CD4-positive, alpha-beta T cell treated with Interferon alpha-2 for 1 hour (primary cell): ENCODE measurements at regions not wholly inside any gene's neighbourhood (a gene's known extent, or its start where the extent isn't known, plus 50 kb on each side); places are given as distances from the start of the nearest gene placed in this dataset.
"Not testable (repeated sequence)": the region's sequence is repeated elsewhere in the genome, so short reads cannot be mapped to it uniquely, and the experiment has no call there.

Source experiments
- DNase-seq, 2 donors: peaks; one replicate each; pipeline ENCODE4 v3.0.0-alpha.2; 2020 to 2022

DNA sequence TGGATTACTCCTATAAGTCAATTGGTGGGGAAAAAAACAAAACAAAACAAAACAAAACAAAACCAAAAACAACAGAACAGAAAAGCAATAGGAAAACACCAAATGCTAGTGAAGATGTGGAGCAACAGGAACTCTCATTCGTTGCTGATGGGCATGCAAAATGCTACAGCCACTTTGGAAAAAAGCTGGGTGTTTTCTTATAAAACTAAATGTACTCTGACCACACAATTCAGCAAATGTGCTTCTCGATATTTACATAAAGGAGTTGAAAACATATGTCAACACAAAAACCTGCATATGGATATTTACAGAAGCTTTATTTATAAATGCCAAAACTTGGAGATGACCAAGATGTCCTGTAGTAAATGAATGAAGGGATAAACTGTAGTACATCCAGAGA is 703.6 kb upstream of the FAM241A start:
- no peak for DNase-seq

DNA sequence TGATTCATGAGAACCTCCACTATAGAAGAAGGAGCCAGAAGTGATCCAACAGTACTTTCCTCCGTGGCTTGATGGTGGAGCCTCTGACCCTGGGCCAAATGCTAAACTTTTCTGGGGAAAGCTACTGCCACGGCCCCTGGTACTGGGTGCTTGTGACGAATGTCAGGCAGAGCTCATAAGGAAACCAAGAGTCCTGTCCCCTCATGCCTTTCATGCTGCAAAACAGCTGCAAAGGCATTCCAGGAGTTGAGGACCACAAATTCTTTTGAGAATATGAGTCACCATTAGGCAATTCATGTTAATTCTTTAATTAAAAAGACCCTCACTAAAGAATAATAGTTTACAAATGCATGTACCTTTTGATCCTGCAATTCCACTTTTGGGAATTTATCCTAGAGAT is 700.4 kb upstream of the FAM241A start:
- not testable (repeated sequence) for DNase-seq

DNA sequence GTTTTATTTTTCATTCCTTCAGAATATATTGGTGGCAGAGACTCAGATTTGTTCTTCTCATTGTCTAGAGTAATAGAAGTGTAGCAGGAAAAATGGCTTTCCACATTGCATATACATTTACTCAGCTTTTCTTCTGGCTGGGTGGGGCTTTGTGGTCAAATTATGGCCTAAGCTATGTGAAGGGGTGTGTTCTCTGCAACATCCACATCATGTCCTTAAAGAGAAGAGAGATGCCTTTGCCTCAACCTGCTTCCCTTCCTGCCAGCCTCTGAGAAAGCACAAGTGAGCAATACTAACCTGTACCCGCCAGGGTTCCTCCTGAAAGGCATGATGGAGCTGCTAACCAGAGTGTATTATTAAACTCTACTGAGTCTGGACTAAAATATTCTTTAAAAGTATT is 695.6 kb upstream of the FAM241A start:
- DNase-seq, result no peak

DNA sequence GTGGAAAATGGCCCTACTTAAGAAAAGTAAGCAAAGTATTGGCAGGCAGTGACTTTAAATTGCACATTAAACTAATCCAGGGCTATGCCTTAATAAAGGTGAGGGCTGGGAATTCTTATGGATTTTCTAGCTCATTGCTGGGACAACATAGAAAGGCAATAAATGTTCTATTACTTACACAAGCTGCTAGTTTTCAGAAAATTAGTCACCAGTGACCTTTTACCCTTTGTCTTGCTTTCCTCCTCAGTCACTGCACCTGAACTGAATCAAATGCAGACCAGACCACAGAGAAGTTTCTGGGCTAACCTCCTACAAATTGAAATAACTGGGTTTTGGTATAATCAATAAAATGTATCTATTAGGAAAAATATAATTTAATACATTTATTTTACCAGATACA is 694.4 kb upstream of the FAM241A start:
- DNase-seq, result no peak

DNA sequence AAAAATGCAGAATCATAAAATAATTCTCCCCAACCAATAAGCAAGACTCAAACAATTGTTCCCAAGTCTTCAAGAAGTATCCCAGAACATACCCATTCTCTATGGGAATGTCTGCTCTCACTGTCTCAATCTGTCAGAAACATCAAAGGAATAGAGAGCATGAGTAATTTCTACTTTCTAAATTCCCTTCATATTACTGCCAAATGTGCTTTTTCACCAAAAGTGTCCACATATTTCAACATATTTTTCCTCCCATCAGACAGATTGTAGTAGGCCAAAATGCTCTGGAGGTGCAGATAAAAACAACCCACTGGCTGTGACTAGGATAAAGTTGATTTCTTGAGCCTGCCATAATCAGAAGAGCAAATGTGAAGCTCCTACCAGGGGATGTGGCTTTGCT is 692.0 kb upstream of the FAM241A start:
- no peak for DNase-seq

DNA sequence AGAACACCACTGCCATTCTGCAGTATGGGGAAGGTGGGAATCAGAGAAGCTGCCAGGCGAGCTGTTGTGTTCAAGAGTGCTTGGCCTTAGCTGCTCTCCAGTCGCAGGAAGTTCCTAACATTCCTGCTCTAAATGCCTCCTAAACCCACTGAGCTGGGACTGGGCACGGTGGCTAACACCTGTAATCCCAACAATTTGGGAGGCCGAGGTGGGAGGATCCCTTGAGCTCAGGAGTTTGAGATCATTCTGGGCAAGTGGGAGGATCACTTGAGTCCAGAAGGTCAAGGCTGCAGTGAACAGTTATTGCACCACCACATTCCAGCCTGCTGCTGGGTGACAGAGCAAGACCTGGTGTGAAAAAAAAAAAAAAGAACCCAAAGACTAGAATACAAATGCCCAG is 690.3 kb upstream of the FAM241A start:
- no peak for DNase-seq

DNA sequence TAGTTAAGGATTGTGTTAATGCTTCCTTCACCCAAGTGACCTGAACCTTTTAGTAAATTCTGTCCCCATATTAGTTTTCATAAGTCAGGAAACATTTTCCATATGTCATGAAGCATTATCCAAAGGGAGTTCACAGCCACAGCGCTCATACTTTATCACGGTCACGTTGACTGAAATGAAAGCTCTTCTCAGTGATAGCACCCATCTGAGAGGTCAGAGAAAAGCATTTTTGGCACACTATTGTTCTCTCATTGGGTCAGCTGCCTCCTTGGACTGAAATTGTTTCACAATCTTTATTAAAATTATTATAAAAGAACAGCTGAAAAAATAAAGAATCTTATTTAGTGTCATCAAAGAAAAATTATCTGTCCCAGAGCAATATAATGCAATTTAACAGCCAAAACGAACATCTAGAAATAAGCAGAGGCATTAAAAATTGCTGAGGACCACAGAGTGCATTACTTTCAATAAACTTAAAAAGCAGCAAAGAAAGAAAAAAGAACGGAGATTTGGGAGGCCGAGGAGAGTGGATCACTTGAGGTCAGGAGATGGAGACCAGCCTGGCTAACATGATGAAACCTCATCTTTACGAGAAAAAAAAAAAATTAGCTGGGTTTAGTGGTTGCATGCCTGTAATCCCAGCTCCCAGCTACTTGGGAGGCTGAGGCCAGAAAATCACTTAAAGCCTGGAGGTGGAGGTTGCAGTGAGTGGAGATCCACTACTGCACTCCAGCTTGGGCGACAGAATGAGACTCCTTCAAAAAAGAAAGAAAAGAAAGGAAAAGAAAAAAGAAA is 680.8 kb upstream of the FAM241A start:
- DNase-seq, result no peak

DNA sequence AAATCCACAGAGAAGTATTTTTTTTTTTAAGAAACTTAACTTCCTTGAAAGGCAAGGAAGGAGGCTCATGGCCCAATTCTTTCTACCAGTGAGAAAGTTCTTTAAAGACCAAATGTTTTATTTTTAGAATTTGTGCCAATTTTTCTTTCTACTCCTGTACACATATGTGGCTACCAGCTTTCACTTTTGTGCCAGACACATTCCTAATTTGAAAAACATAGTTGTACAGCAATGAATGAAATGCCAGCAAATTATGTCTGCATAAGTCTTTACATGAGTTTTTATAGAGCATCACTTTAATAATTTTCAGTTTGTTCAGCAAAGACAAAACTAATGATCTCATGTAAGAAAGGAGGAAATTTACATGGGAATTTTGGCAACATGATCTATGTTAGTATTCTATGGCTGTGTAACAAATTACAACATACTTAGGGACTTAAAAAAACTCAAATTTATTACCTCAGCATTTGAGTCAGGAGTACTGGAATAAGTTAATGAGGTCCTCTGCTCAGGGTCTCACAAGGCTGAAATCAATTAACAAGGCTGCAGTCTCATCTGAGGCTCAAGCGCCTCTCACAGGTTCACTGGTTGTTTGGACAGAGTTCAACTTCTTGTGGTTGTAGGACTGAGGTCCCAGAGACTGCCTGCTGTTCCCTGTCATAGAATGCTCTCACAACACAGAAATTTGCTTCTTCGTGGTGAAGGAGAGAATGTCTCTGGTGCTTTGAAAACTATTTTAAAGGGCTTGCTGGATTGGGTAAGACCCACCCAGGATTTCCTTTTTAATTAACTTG is 678.2 kb upstream of the FAM241A start:
- no peak for DNase-seq

DNA sequence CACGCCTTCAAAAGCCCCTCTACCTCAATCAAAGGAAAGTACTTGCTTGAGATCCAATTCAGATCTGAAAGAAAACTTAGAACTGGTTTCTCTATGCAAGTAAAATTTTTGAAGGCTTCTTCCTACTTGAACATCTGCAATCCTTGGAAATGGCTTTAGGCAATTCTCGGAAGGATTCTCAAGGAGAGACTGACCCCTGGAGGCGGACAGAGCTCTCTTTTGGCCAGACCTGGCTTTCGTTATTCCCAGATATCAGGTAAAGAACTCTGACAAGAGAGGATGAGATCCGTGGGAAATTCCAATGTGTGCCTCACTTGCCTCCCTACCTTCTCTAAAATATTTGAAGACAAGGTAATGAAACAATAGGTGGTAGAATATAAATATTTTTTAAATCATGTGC is 670.3 kb upstream of the FAM241A start:
- no peak for DNase-seq

DNA sequence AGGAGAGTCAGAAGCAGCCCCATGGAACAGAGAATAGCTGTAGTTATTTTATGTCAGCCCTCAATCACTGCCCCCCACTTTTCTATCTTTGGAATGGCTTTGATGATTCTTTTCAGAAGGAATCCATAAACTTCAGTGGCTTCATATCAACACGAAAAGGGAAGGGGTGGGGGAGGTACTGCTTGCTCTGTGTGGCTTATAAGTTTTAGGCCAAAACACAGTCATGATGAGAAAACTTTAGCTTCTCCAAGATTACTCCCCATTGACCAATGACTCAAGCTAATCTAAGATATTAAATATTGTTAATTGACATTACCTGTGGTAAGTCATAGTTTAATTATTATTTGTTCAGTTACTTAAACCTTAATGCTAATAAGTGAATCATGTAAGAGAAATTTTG is 669.6 kb upstream of the FAM241A start:
- no peak for DNase-seq

DNA sequence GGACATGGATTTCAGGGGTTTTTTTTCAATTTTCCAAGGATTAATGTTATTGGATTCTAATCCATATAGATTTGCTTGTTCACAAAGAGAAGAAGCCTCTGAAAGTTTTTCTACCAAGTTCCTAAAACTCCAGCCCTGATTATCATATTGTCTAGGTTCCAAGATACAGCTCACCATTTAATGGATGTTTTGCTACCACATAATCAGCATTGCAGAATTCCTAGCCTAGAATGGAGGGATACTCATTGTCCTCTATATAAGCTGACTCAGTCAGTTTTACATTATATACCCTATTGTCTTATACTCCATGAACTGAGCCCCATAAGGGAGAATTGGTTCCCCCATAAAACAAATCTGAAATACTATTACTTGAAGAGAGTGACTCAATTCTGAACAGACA is 664.7 kb upstream of the FAM241A start:
- no peak for DNase-seq

DNA sequence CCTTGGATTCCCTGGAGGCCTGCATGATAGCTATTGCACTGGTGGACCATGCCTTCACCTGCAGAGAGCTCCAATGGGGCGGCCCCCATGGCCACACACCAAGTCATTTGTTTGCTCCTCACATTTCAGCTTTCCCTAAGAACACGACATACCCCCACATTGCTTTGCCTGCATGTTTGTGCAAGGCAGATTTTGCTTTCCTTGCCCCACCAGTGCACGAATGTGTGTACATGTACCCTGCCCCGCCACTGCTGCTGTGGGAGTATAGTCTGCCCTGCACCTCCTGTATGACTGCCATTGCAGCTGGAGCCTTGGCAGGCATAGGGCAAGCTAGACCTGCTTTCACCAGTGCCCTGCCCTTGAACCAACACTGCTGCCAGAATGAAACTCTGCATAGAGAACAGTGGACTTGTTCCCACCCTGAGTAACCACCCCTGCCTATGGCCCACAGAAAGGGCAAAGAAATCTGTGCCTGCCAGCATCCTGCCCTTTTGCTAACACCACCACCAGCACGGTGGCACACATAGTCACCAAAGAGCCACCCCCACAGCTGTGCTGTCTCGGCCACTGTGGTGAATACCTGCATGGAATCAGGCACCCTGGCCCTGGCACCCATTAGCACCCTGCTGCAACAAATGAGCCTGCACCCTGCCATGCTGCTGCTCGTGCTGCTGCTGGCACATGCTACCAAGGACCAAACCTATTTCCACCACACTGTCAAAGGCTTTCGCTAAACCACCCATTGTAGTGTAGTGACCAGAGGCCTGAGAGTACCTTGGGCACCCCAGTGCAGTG is 661.7 kb upstream of the FAM241A start:
- DNase-seq, result no peak

DNA sequence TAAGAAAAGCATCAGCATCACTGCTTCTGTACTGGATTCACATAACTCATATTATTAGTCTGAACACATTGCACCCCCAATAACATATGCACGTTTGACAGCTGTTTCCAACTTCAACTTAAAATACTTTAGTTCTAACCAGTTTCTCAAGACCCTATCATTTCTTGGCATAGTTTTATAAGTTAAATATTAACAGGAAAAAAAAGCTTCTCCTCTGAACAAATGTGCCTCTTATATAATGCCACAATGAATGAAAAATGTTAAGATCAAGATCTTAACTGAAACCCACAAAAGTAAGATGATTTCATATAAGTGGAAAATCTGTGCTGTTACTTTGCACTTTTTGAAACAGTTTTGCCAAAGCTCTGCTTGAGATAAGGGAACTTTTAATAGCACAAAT is 652.8 kb upstream of the FAM241A start:
- no peak for DNase-seq

DNA sequence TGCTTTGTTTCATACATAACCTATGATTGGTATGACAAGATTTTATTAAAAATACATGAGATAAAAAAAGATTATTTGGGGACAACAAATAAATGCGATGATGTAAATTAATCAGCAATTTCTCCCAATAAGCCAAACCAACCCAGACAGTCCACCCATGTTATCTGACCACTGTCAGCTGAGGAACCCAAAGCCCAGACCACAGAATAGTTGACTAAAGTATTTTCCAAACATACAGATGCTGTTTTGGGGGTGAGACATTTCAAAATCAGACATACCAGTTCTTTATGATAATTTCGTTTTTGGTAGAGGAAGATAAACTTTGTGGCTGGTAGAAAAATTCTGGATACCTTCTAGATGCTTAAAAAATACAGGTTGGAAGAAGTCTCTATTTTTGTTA is 650.8 kb upstream of the FAM241A start:
- no peak for DNase-seq

DNA sequence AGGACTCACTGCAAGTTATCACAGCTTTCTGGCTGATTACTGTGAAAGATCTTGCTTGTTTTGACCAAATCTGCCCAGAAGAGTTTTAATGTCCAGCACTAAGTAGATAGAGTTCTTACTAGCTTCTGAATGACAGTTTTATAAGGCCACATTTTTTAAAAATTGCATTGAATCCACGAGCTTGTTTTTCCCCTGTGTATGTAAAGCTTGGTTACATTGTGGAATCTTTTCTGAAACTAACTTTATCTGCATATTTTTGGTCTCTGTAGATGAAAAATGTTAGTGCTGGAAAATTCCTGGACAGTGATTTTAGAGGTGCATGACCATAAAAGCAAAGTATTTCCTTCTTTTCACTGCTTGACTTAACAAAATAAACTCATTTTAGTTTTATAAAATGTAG is 650.3 kb upstream of the FAM241A start:
- DNase-seq, result no peak

DNA sequence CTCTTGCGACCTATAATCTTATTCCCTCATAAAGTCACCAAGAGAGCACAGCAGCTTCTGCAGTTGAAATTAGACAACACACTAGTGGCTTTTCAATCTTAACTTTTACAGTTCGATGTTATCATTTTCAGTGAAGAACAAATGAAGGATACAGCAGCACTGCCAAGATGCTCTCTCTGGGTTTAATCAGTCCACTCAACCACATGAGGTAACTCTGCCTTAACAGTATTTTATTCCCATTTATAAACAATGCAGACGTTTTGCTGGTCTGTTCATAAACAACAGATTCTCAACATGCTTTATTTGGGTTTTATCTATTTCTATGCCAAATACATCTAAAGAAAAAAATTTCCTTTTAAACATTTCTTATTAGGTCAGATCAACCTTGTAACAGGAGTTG is 646.0 kb upstream of the FAM241A start:
- DNase-seq, result no peak

DNA sequence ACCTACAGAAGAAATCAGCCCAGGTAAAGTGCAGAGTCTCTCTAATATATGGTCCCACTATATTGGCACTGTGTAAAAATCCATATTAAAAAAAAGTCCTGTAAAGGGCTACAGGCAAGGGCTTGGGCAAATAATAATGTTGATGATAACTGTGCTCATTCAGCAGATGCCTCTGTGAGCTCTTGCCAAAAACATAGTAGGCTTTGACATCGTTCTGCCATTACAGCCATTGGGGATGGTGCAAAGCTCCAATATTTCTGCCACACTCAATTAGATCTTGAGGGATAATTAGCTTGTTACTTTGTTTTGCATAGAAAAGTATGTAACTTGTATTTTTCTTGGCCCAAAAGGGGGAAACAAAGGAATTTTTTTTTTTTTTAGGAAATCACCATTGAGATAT is 645.5 kb upstream of the FAM241A start:
- DNase-seq, result no peak

DNA sequence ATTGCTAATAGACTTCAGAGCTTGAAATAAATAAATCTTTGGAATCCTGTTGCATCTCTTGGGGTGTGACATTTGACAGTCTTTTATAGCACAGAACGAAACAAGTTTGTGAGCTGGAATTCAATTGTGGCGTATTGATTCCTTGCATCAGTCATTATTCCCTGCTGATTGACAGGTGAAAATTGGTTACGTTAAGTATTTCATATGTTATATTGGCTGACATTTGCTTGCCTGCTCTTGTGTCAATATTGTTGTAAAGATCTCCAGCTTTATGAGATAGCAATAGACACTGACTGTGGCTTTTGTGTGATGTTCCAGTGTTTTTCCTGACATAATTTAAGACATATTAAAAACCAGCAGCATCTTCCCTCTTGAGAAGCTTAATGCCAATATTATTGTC is 644.4 kb upstream of the FAM241A start:
- DNase-seq, result no peak

DNA sequence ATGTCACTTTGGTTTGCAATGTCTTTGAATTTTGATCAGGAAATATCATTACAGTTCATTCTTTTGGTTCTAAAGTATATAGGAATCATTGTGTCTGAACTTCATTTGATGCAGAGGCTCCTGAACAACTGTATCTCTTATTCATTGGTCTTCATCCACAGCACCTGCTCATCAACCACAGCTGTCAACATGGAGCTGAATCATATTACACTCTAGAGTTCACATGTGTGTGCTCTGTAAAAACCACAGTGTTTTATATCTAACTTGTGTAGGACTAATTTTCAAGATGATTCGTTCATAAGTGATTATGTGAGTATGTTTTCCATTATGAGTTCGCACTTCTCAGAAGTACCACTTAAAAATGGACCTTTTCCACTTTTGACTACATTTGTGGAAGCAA is 643.3 kb upstream of the FAM241A start:
- no peak for DNase-seq

DNA sequence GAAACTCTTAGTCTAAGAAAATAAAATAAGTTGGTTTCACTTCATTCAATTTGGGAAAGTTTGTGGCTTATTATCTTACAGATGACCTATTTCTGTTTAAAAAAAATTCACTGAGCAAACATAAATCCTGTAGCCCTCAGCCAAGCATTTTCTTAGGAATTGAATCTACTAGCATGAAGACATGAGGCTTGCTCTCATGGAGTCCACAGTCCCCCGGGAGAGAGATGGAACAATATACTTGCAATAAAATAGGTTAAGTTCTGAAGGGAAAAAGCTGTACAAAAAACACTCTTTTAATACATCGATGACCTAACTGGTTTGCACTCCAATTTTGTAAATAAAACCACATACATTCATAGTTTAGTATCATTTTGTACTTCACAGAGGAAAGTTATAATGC is 642.6 kb upstream of the FAM241A start:
- no peak for DNase-seq

DNA sequence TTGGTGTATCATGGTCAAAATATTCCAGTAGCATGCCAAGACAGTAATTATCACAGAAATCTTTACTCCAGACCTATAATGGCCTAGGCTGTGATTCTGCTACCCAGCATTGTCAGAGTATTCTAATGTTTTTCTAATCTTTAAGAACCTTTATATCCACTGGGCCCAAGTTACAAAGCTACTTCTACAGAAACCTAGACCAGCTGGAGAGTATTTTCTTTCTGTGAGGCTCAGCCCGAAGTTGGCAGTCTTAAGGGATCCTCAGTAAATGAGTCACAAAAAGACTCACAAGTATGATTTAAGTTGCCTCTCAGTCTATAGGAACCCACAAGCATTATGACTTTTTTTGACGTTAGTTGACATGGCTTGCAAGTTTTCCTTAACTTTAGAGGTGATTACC is 638.5 kb upstream of the FAM241A start:
- DNase-seq, result no peak

DNA sequence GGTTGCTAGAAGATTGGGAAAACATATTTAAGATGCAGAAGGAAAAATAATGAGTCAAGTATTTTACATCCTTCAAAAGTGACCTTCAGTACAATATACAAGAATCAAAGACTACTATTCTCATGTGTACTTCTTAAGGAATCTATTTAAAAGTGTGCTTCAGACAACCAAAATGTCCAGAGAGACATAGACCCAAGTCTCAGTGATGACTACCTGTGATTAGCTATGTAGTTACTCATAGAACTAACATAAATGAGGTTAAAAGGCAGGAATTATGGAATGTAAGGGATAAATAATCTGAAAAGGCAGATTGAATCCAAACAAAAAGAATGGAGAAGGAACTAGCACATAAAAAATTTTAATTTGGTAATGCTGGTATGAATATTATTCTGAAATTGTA is 634.7 kb upstream of the FAM241A start:
- DNase-seq, result no peak

DNA sequence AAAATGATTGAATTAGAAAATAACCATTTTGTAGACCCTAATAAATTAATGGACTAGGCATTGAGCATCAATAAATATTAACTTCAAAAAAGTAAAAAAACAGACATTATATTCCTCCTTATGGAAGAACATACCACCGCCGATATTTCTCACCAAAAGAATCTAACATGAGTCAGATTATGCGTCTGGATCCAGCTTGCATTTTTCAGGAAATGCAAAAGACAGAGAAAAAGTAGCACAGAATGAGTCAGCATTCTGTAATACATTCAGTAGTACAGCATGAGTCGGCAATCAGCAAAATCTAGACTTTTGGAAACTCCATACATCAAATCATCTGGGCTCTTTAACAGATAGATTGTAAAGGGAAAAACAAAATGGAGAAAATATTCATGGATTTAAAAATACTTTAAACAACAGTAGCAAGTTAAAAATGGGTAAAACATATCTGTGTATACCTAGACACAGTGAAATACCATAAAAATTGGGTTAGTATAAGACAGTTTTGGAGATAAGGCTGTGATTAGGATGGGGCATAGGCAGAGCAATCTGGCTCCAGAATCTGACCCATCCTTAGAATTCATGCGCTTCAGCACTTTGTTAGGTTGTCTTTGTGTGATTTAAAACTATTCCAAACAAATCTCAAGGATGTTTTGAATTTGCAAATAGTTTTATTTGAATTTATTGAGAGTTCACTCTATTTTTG is 633.0 kb upstream of the FAM241A start:
- no peak for DNase-seq
